GM23338 (cell line): ENCODE measurements at regions not wholly inside any gene's neighbourhood (a gene's known extent, or its start where the extent isn't known, plus 50 kb on each side); places are given as distances from the start of the nearest gene placed in this dataset.
"Not testable (repeated sequence)": the region's sequence is repeated elsewhere in the genome, so short reads cannot be mapped to it uniquely, and the experiment has no call there.

Experiments used
- ATAC-seq: fragments of 200-7000 bp; cut with Tn5 transposase; 3 replicates; pipeline ENCODE4 v1.9.1; 2020
- DNase-seq: peaks from one replicate; pipeline ENCODE4 v3.0.0-alpha.2; 2015; ENCODE audit warnings: low spot score
- H2AFZ ChIP-seq: fragments of 200-600 bp; sonication (generic); 2 replicates; pipeline ENCODE4 v1.8.0; 2016; ENCODE audit warnings: antibody characterized with exemption, mild to moderate bottlenecking, moderate library complexity
- H3F3A ChIP-seq: fragments of 200-600 bp; sonication (generic); replicated peaks from 2 replicates; pipeline ENCODE4 v1.8.0; 2017; ENCODE audit warnings: antibody characterized with exemption, mixed run types, low read depth
- H3K27ac ChIP-seq: fragments of 200-600 bp; sonication (generic); 2 replicates; pipeline ENCODE4 v1.6.1; 2016; ENCODE audit warnings: low read depth
- H3K27me3 ChIP-seq: fragments of 200-600 bp; sonication (generic); 2 replicates; pipeline ENCODE4 v1.8.0; 2016; ENCODE audit warnings: mild to moderate bottlenecking, mixed run types, moderate library complexity; ENCODE audit not compliant: insufficient read depth
- H3K36me3 ChIP-seq: fragments of 200-600 bp; sonication (generic); 2 replicates; pipeline ENCODE4 v1.8.0; 2016; ENCODE audit warnings: mild to moderate bottlenecking; ENCODE audit not compliant: insufficient read depth
- H3K4me1 ChIP-seq: fragments of 200-600 bp; sonication (generic); 2 replicates; pipeline ENCODE4 v1.8.0; 2016; ENCODE audit warnings: mild to moderate bottlenecking, moderate library complexity; ENCODE audit not compliant: insufficient read depth
- H3K4me2 ChIP-seq: fragments of 200-600 bp; sonication (generic); 2 replicates; pipeline ENCODE4 v1.7.1; 2017; ENCODE audit warnings: mixed run types
- H3K4me3 ChIP-seq: fragments of 200-600 bp; sonication (generic); 2 replicates; pipeline ENCODE4 v1.6.1; 2016; ENCODE audit warnings: mixed run types
- H3K79me2 ChIP-seq: fragments of 200-600 bp; sonication (generic); replicated peaks from 2 replicates; pipeline ENCODE4 v1.8.0; 2017; ENCODE audit warnings: mild to moderate bottlenecking; ENCODE audit not compliant: insufficient read depth
- H3K9me2 ChIP-seq: fragments of 200-600 bp; sonication (generic); 2 replicates; pipeline ENCODE4 v1.8.0; 2017; ENCODE audit not compliant: insufficient read depth
- H4K20me1 ChIP-seq: fragments of 200-600 bp; sonication (generic); replicated peaks from 2 replicates; pipeline ENCODE4 v1.8.0; 2017; ENCODE audit warnings: mild to moderate bottlenecking; ENCODE audit not compliant: insufficient read depth
- H3K27ac Mint-ChIP-seq: 2 replicates; pipeline ENCODE4 v1.8.0; 2020; ENCODE audit warnings: inconsistent platforms, mild to moderate bottlenecking, moderate library complexity, mixed read lengths
- H3K27me3 Mint-ChIP-seq: 3 replicates; pipeline ENCODE4 v1.8.0; 2022; ENCODE audit warnings: low read depth, mild to moderate bottlenecking, moderate library complexity, mixed read lengths, inconsistent platforms; ENCODE audit not compliant: insufficient read depth, poor library complexity
- H3K36me3 Mint-ChIP-seq: 3 replicates; pipeline ENCODE4 v1.8.0; 2021; ENCODE audit warnings: low read depth, mild to moderate bottlenecking, inconsistent platforms, moderate library complexity, mixed read lengths
- H3K4me1 Mint-ChIP-seq: 3 replicates; pipeline ENCODE4 v1.8.0; 2020; ENCODE audit warnings: mild to moderate bottlenecking, inconsistent platforms, mixed read lengths
- H3K4me3 Mint-ChIP-seq: 3 replicates; pipeline ENCODE4 v1.8.0; 2021; ENCODE audit warnings: moderate library complexity, mild to moderate bottlenecking, inconsistent platforms, mixed read lengths
- H3K9me3 Mint-ChIP-seq: 3 replicates; pipeline ENCODE4 v1.8.0; 2020; ENCODE audit warnings: moderate library complexity, mild to moderate bottlenecking, inconsistent platforms, mixed read lengths
- CREB1 ChIP-seq: fragments of 250-450 bp; sonication (Bioruptor Pico); IDR thresholded peaks from 2 replicates; pipeline ENCODE4 v1.5.0; 2020; ENCODE audit warnings: low read depth, mild to moderate bottlenecking, moderate library complexity
- EZH2 ChIP-seq: fragments of 200-600 bp; sonication (generic); IDR thresholded peaks from one replicate; pipeline ENCODE4 v1.8.0; 2017; ENCODE audit warnings: antibody characterized with exemption, mild to moderate bottlenecking, low read depth; ENCODE audit not compliant: unreplicated experiment
- NANOG ChIP-seq: IDR thresholded peaks from 2 replicates; pipeline ENCODE4 v1.6.1; 2016; ENCODE audit warnings: antibody characterized with exemption, borderline replicate concordance
- POLR2AphosphoS5 ChIP-seq: IDR thresholded peaks from 2 replicates; pipeline ENCODE4 v1.6.1; 2016; ENCODE audit warnings: antibody characterized with exemption, low read depth
- STAT1 ChIP-seq: IDR thresholded peaks from one replicate; pipeline ENCODE4 v1.6.1; 2016; ENCODE audit warnings: antibody characterized with exemption; ENCODE audit not compliant: unreplicated experiment
- ZNF114 ChIP-seq: fragments of 250-450 bp; sonication (Bioruptor Pico); IDR thresholded peaks from 2 replicates; pipeline ENCODE4 v1.5.0; 2020; ENCODE audit warnings: mild to moderate bottlenecking, moderate library complexity
- TF ChIP-seq, protein P1 (sequence below): fragments of 250-450 bp; sonication (Bioruptor Pico); IDR thresholded peaks from 2 replicates; pipeline ENCODE4 v1.5.0; 2020; ENCODE audit warnings: mild to moderate bottlenecking, moderate library complexity
- TF ChIP-seq, protein P2 (sequence below): IDR thresholded peaks from 2 replicates; pipeline ENCODE4 v1.6.1; 2016; ENCODE audit warnings: antibody characterized with exemption

DNA sequence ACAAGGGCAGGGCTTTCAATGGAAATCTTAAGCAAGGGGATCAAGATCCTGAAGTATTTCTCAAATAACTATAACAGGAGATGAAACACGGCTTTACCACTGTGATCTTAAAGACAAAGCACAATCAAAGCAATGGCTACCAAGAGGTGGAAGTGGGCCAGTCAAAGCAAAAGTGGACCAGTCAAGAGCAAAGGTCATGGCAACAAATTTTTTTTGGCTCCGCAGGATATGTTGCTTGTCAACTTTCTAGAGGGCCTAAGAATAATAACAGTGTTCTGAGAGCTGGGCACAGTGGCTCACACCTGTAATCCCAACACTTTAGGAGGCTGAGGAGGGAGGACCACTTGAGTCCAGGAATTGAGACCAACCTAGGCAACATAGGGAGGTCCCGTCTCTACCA, 54.1 kb downstream of the ILRUN start:
- Histone ChIP-seq H3K9me2 (no peaks in the 10 kb centered on the region), H4K20me1 (peaks cover 4% of the 10 kb centered on the region; the same call in 1 of the 2 replicates), H3K4me1 (no peaks in the 10 kb centered on the region), H3K4me2 (no peak overlapping the region), H3K27me3 (no peaks in the 10 kb centered on the region), H3K4me3 (no peak overlapping the region), H2AFZ (no peak overlapping the region), H3K27ac (no peak overlapping the region), H3F3A (no peaks in the 10 kb centered on the region), H3K79me2 (peaks cover 9% of the 10 kb centered on the region; the same call in 1 of the 2 replicates), H3K36me3 (0 out of 2 replicates have a peak, but pooled peaks cover 3% of the 10 kb centered on the region)
- no peak for DNase-seq
- no peak for ATAC-seq
- no peak for TF ChIP-seq POLR2AphosphoS5
- H3K4me1 Mint-ChIP-seq: no peaks in the 10 kb centered on the region
- H3K27me3 Mint-ChIP-seq: peaks cover 2% of the 10 kb centered on the region
- no peaks in the 10 kb centered on the region for H3K9me3 Mint-ChIP-seq
- H3K4me3 Mint-ChIP-seq: no peak overlapping the region
- H3K36me3 Mint-ChIP-seq: peaks cover 8% of the 10 kb centered on the region; the same call in 2 of the 3 replicates
- H3K27ac Mint-ChIP-seq: no peak overlapping the region

DNA sequence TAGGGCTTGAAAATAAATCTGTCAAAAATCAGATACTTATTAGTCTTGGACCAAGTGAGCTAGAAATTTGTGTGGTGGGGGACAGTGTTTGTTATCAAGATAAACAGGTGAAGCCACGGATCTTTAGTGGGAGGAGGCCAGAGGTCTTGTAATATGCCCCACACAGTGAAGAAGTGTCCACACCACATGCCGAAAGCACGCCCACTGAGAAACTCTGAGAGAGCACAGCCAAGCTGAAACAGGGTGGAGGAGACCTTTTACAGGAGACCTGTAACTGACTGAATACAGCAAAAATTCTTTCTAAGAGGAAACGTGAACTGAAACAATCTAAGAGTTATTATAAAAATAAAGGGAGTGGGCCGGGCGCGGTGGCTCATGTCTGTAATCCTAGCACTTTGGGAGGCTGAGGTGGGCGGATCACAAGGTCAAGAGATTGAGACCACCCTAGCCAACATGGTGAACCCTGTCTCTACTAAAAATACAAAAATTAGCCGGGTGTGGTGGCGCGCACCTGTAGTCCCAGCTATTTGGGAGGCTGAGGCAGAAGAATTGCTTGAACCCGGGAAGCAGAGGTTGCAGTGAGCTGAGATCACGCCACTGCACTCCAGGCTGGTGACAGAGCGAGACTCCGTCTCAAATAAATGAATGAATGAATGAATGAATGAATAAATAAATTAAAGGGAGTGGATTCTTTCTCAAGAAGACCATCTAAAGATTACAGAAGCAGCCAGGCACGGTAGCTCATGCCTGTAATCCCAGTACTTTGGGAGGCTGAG, 56.3 kb downstream of the ILRUN start:
- not testable (repeated sequence) for H3K27ac Mint-ChIP-seq, H4K20me1 ChIP-seq, H3K36me3 ChIP-seq, H3K36me3 Mint-ChIP-seq, H3K4me2 ChIP-seq, H3F3A ChIP-seq, H3K4me1 Mint-ChIP-seq, DNase-seq, H2AFZ ChIP-seq, H3K27me3 Mint-ChIP-seq, H3K27me3 ChIP-seq, H3K9me3 Mint-ChIP-seq, H3K27ac ChIP-seq, H3K4me1 ChIP-seq, H3K9me2 ChIP-seq, H3K4me3 Mint-ChIP-seq, ATAC-seq, H3K79me2 ChIP-seq, H3K4me3 ChIP-seq

DNA sequence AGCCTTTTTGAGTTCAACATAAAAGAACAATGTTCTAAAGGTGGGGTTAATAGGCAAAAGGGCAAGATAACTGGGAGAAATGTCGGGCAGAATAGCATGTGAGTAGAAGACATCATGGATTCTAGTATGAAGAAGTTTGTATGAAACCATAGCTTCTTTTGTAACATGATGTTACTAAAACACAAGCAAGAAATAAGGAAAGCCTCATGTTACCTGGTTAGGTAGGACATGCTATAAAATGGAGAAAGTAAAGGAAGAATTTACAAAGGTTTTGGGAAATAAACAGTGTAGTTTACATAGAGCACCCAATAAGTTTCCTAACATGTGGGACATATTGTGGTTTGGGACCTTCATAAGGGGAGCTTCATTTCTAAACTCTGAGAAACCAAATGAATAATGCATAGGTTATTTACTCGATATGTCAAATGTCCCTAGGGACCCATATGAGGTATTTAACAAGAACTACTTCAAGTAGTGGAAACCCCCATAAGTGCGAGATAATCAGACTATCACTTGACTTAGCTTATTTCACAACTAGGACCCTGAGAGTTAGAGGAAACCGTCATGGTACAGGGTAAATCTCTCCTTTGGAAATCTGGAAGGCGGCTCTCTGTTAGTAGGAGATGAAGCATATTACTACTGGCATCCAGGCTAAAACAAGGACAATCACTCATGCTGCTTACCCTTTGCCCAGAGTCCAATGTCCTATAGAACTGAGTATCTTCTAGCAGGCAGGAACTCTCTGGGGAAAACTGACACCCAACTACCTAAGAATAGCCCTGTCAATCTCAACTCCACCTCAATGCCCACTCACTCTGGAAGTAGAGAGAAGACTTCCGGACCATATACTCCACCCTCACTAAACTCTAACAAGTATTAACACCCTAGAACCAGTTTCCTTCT, 57.5 kb downstream of the ILRUN start:
- no peaks in the 10 kb centered on the region for H3F3A ChIP-seq
- H3K9me3 Mint-ChIP-seq: no peaks in the 10 kb centered on the region
- DNase-seq (no peak), ATAC-seq (no peak)
- H3K27ac Mint-ChIP-seq: no peak overlapping the region
- no peaks in the 10 kb centered on the region for H3K36me3 Mint-ChIP-seq
- no peaks in the 10 kb centered on the region for H3K4me1 ChIP-seq
- no peak overlapping the region for H2AFZ ChIP-seq
- no peak overlapping the region for H3K27ac ChIP-seq
- no peak overlapping the region for H3K4me3 ChIP-seq
- no peaks in the 10 kb centered on the region for H4K20me1 ChIP-seq
- no peak overlapping the region for H3K4me3 Mint-ChIP-seq
- no peak overlapping the region for H3K4me2 ChIP-seq
- H3K36me3 ChIP-seq: no peaks in the 10 kb centered on the region
- no peaks in the 10 kb centered on the region for H3K4me1 Mint-ChIP-seq
- no peaks in the 10 kb centered on the region for H3K27me3 ChIP-seq
- H3K79me2 ChIP-seq: 0 out of 2 replicates have a peak, but pooled peaks cover 2% of the 10 kb centered on the region
- H3K9me2 ChIP-seq: no peaks in the 10 kb centered on the region
- H3K27me3 Mint-ChIP-seq: peaks cover 2% of the 10 kb centered on the region
- TF ChIP-seq EZH2: no peak
- TF ChIP-seq, protein P1, sequence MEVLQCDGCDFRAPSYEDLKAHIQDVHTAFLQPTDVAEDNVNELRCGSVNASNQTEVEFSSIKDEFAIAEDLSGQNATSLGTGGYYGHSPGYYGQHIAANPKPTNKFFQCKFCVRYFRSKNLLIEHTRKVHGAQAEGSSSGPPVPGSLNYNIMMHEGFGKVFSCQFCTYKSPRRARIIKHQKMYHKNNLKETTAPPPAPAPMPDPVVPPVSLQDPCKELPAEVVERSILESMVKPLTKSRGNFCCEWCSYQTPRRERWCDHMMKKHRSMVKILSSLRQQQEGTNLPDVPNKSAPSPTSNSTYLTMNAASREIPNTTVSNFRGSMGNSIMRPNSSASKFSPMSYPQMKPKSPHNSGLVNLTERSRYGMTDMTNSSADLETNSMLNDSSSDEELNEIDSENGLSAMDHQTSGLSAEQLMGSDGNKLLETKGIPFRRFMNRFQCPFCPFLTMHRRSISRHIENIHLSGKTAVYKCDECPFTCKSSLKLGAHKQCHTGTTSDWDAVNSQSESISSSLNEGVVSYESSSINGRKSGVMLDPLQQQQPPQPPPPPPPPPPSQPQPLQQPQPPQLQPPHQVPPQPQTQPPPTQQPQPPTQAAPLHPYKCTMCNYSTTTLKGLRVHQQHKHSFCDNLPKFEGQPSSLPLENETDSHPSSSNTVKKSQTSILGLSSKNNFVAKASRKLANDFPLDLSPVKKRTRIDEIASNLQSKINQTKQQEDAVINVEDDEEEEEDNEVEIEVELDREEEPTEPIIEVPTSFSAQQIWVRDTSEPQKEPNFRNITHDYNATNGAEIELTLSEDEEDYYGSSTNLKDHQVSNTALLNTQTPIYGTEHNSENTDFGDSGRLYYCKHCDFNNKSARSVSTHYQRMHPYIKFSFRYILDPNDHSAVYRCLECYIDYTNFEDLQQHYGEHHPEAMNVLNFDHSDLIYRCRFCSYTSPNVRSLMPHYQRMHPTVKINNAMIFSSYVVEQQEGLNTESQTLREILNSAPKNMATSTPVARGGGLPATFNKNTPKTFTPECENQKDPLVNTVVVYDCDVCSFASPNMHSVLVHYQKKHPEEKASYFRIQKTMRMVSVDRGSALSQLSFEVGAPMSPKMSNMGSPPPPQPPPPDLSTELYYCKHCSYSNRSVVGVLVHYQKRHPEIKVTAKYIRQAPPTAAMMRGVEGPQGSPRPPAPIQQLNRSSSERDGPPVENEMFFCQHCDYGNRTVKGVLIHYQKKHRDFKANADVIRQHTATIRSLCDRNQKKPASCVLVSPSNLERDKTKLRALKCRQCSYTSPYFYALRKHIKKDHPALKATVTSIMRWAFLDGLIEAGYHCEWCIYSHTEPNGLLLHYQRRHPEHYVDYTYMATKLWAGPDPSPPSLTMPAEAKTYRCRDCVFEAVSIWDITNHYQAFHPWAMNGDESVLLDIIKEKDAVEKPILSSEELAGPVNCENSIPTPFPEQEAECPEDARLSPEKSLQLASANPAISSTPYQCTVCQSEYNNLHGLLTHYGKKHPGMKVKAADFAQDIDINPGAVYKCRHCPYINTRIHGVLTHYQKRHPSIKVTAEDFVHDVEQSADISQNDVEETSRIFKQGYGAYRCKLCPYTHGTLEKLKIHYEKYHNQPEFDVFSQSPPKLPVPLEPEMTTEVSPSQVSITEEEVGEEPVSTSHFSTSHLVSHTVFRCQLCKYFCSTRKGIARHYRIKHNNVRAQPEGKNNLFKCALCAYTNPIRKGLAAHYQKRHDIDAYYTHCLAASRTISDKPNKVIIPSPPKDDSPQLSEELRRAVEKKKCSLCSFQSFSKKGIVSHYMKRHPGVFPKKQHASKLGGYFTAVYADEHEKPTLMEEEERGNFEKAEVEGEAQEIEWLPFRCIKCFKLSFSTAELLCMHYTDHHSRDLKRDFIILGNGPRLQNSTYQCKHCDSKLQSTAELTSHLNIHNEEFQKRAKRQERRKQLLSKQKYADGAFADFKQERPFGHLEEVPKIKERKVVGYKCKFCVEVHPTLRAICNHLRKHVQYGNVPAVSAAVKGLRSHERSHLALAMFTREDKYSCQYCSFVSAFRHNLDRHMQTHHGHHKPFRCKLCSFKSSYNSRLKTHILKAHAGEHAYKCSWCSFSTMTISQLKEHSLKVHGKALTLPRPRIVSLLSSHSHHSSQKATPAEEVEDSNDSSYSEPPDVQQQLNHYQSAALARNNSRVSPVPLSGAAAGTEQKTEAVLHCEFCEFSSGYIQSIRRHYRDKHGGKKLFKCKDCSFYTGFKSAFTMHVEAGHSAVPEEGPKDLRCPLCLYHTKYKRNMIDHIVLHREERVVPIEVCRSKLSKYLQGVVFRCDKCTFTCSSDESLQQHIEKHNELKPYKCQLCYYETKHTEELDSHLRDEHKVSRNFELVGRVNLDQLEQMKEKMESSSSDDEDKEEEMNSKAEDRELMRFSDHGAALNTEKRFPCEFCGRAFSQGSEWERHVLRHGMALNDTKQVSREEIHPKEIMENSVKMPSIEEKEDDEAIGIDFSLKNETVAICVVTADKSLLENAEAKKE (CRISPR knock-in tag): no peak
- no peak for TF ChIP-seq ZNF114 (CRISPR knock-in tag)
- TF ChIP-seq NANOG: no peak
- TF ChIP-seq STAT1: no peak
- TF ChIP-seq, protein P2, sequence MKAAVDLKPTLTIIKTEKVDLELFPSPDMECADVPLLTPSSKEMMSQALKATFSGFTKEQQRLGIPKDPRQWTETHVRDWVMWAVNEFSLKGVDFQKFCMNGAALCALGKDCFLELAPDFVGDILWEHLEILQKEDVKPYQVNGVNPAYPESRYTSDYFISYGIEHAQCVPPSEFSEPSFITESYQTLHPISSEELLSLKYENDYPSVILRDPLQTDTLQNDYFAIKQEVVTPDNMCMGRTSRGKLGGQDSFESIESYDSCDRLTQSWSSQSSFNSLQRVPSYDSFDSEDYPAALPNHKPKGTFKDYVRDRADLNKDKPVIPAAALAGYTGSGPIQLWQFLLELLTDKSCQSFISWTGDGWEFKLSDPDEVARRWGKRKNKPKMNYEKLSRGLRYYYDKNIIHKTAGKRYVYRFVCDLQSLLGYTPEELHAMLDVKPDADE: no peak
- TF ChIP-seq CREB1: no peak
